ENCODE measurements at regions not wholly inside any gene's neighbourhood (a gene's known extent, or its start where the extent isn't known, plus 50 kb on each side); places are given as distances from the start of the nearest gene placed in this dataset.

- no peak for TF ChIP-seq ZNF462 (CRISPR knock-in tag; IDR thresholded peaks at IDR 0.05)
- no peak for TF ChIP-seq EZH2 (IDR thresholded peaks at IDR 0.05; ENCODE audit: low read depth, unreplicated experiment)
These were observed 80.8 kb upstream of the AGAP1 start (continued) for GRCh38 chr2:235413064-235413463.

- ATAC-seq (no peak), DNase-seq (ENCODE audit: low spot score) (no peak)
- no peaks in the 10 kb centered on the region for H4K20me1 ChIP-seq (replicated peaks; ENCODE audit: insufficient read depth)
- H3K4me3 Mint-ChIP-seq, result no peak overlapping the region
- H3K9me3 Mint-ChIP-seq, result no peaks in the 10 kb centered on the region
- no peak overlapping the region for H3K4me2 ChIP-seq
- H3K27me3 ChIP-seq (ENCODE audit: insufficient read depth), result no peaks in the 10 kb centered on the region
- H3K36me3 Mint-ChIP-seq (ENCODE audit: low read depth), result no peaks in the 10 kb centered on the region
- peaks cover 6% of the 10 kb centered on the region for H3K27me3 Mint-ChIP-seq (ENCODE audit: insufficient read depth, low read depth, poor library complexity)
- H3K36me3 ChIP-seq (ENCODE audit: insufficient read depth), result no peaks in the 10 kb centered on the region
- H3K4me1 ChIP-seq (ENCODE audit: insufficient read depth), result no peaks in the 10 kb centered on the region
- H3K9me2 ChIP-seq (ENCODE audit: insufficient read depth), result peaks cover 5% of the 10 kb centered on the region; the same call in 1 of the 2 replicates
- H3K4me1 Mint-ChIP-seq, result peaks cover 5% of the 10 kb centered on the region; the same call in 2 of the 3 replicates
- H3F3A ChIP-seq (replicated peaks; ENCODE audit: low read depth), result no peaks in the 10 kb centered on the region
- H3K27ac Mint-ChIP-seq, result no peak overlapping the region
- H3K79me2 ChIP-seq (replicated peaks; ENCODE audit: insufficient read depth), result no peaks in the 10 kb centered on the region
- H3K27ac ChIP-seq (ENCODE audit: low read depth), result no peak overlapping the region
- H3K4me3 ChIP-seq, result no peak overlapping the region
- H2AFZ ChIP-seq, result no peak overlapping the region
- TF ChIP-seq ZNF114 (CRISPR knock-in tag; IDR thresholded peaks at IDR 0.05) (no peak), CREB1 (CRISPR knock-in tag; IDR thresholded peaks at IDR 0.05; ENCODE audit: low read depth) (no peak), NANOG (IDR thresholded peaks at IDR 0.05; ENCODE audit: borderline replicate concordance) (no peak), CTCF (conservative IDR thresholded peaks at IDR 0.05; ENCODE audit: low read depth in 2 of 2) (no peak), JUNB (IDR thresholded peaks at IDR 0.05; ENCODE audit: unreplicated experiment) (no peak), ZNF462 (CRISPR knock-in tag; IDR thresholded peaks at IDR 0.05) (no peak)
These were observed 79.4 kb upstream of the AGAP1 start for GRCh38 chr2:235414422-235414821.

Data from GM23338 (cell line).